H1 (cell line): ENCODE measurements at regions not wholly inside any gene's neighbourhood (a gene's known extent, or its start where the extent isn't known, plus 50 kb on each side); places are given as distances from the start of the nearest gene placed in this dataset.

Source experiments
- TEAD4 ChIP-seq: IDR thresholded peaks from 2 replicates; pipeline ENCODE4 v1.6.1; 2012; ENCODE audit warnings: low read depth, low read length, inconsistent platforms, mixed read lengths
- TF ChIP-seq, protein P1 (sequence below), 3 experiments: IDR thresholded peaks; 1 replicate in 2 of 3; 2 replicates in 1 of 3; pipeline versions ENCODE4 v1.5.1 to v1.6.1; 2011; ENCODE audit warnings: low read length in 3 of 3, mild to moderate bottlenecking in 3 of 3, inconsistent platforms in 2 of 3, low read depth in 1 of 3, moderate library complexity in 1 of 3; ENCODE audit not compliant: insufficient read depth in 1 of 3; ENCODE audit errors: control extremely low read depth in 1 of 3

DNA sequence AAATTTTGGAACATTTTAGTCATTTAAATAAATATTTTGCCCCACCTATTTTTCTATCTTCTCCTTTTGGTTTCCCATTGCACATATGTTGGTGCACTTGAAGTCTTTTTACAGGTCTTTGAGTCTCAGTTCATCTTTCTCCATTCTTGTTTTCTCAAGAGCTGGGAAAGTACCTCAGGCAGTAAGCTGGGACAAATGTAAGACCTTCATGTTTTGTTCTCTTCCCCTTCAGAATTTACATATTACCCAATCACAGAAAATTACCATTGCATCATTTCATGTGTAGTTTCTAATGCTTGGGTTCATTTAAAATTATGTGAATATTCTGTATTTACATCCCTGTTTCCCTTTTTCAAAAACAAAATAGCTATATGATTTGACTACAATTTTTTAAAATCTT lies 1150.0 kb upstream of the POT1 start:
- TF ChIP-seq TEAD4 = no peak
- TF ChIP-seq, protein P1, sequence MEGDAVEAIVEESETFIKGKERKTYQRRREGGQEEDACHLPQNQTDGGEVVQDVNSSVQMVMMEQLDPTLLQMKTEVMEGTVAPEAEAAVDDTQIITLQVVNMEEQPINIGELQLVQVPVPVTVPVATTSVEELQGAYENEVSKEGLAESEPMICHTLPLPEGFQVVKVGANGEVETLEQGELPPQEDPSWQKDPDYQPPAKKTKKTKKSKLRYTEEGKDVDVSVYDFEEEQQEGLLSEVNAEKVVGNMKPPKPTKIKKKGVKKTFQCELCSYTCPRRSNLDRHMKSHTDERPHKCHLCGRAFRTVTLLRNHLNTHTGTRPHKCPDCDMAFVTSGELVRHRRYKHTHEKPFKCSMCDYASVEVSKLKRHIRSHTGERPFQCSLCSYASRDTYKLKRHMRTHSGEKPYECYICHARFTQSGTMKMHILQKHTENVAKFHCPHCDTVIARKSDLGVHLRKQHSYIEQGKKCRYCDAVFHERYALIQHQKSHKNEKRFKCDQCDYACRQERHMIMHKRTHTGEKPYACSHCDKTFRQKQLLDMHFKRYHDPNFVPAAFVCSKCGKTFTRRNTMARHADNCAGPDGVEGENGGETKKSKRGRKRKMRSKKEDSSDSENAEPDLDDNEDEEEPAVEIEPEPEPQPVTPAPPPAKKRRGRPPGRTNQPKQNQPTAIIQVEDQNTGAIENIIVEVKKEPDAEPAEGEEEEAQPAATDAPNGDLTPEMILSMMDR (IDR thresholded peaks at IDR 0.05; ENCODE audit: control extremely low read depth in 1 of 3, insufficient read depth in 1 of 3, low read depth in 1 of 3, low read length in 3 of 3) = no peak
